AG09319 (cell line): ENCODE measurements at regions not wholly inside any gene's neighbourhood (a gene's known extent, or its start where the extent isn't known, plus 50 kb on each side); places are given as distances from the start of the nearest gene placed in this dataset.

ENCODE experiments used
- DNase-seq: peaks from one replicate; pipeline ENCODE4 v3.0.0-alpha.2; 2010; ENCODE audit warnings: low read depth; ENCODE audit errors: extremely low read depth
- CTCF ChIP-seq: IDR thresholded peaks from 2 replicates; pipeline ENCODE4 v1.5.1; 2011; ENCODE audit warnings: low read depth, mild to moderate bottlenecking, inconsistent platforms, low read length, moderate library complexity

GRCh38 chr18:44393406-44393805 is 287.3 kb upstream of the SETBP1 start:
- DNase-seq, result no peak
- no peak for TF ChIP-seq CTCF

GRCh38 chr18:44396550-44396949 is 284.1 kb upstream of the SETBP1 start:
- no peak for TF ChIP-seq CTCF
- no peak for DNase-seq

- no peak for TF ChIP-seq CTCF
- no peak for DNase-seq
These were observed 271.6 kb upstream of the SETBP1 start for GRCh38 chr18:44409071-44409470.

GRCh38 chr18:44409515-44409914 is 271.2 kb upstream of the SETBP1 start:
- no peak for DNase-seq

GRCh38 chr18:44410740-44411139 is 269.9 kb upstream of the SETBP1 start:
- no peak for TF ChIP-seq CTCF

More at GRCh38 chr18:44409515-44409914, 271.2 kb upstream of the SETBP1 start:
- no peak for TF ChIP-seq CTCF

DNA sequence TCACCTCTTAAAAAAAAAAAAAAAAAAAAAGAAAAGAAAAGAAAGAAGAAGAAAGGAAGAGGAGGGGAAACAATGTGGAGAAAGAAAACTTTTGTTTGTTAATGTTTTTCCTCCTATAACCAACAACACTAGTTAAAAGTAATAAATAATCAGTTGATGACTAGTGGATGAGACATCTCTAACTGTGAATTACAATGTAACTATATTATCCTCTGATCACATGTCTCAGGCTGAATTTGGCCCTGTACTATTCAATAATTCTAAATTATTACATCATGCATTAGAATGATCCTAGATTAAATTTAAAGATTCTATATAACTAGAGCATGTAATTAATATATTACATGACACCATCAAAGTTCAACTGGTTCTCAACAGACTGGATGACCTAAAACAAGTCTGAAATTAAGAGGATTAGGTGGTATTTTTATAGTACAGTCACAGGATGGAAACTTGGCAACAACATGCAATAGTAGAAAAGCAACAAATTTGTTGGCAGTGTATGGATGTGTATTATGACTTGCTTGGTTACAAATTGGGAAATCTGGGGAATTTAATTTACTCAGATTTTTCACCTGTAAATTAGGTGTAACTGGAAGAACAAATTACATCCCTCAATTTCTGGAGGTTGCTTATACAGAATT is 269.3 kb upstream of the SETBP1 start:
- no peak for TF ChIP-seq CTCF
- DNase-seq, result no peak

More at GRCh38 chr18:44410740-44411139, 269.9 kb upstream of the SETBP1 start:
- no peak for DNase-seq

- DNase-seq, result no peak
- TF ChIP-seq CTCF, result no peak
These were observed 268.7 kb upstream of the SETBP1 start for GRCh38 chr18:44411976-44412375.
